ENCODE measurements at regions not wholly inside any gene's neighbourhood (a gene's known extent, or its start where the extent isn't known, plus 50 kb on each side); places are given as distances from the start of the nearest gene placed in this dataset.

- no peak for TF ChIP-seq HNRNPL (IDR thresholded peaks at IDR 0.05; ENCODE audit: low read depth, low read length)
- TF ChIP-seq E2F3 (CRISPR knock-in tag; IDR thresholded peaks at IDR 0.05): no peak
- TF ChIP-seq NR1H2 (CRISPR knock-in tag; IDR thresholded peaks at IDR 0.05): no peak
- no peak for TF ChIP-seq MYC (IDR thresholded peaks at IDR 0.05; ENCODE audit: low read depth, low read length)
- TF ChIP-seq MYC (CRISPR knock-in tag; IDR thresholded peaks at IDR 0.05; ENCODE audit: borderline replicate concordance, low read depth): no peak
- TF ChIP-seq TCF7 (IDR thresholded peaks at IDR 0.05; ENCODE audit: borderline replicate concordance): no peak
Measured at GRCh38 chr3:82347585-82347984, 586.1 kb upstream of the GBE1 start (continued).

GRCh38 chr3:82342521-82342920 lies 581.1 kb upstream of the GBE1 start:
- no peaks in the 10 kb centered on the region for H3K9me3 ChIP-seq (replicated peaks; ENCODE audit: control insufficient read depth, insufficient read depth, low read depth, low read length)
- ChIA-PET CTCF (ENCODE audit: low intra/inter-chr PET ratio) (no interaction called here), POLR2A (no interaction called here)
- H3K9me1 ChIP-seq (ENCODE audit: control insufficient read depth, insufficient read depth, low read length): no peaks in the 10 kb centered on the region
- intact Hi-C loops (cut with micrococcal nuclease): no loop called here
- DNase-seq (ENCODE audit: extremely low read depth in 1 of 4, low spot score in 3 of 4) (no peak), FAIRE-seq (no peak), ATAC-seq (no peak)
- H3K4me3 ChIP-seq: no peak overlapping the region
- 0% methylated on average over 3 of the region's 3 CpGs for WGBS (ENCODE audit: insufficient coverage, low coverage, missing lambda C conversion rate)
- no peaks in the 10 kb centered on the region for H3K36me3 ChIP-seq (ENCODE audit: control insufficient read depth, insufficient read depth, low read length)
- H4K20me1 ChIP-seq (replicated peaks; ENCODE audit: control insufficient read depth, insufficient read depth, low read length): no peaks in the 10 kb centered on the region
- no peak for TF ChIP-seq ZNF263 (CRISPR knock-in tag; IDR thresholded peaks at IDR 0.05; ENCODE audit: borderline replicate concordance)
- no peak for TF ChIP-seq KDM4B (IDR thresholded peaks at IDR 0.05; ENCODE audit: borderline replicate concordance in 2 of 2, low read depth in 1 of 2)
- H2AFZ ChIP-seq (ENCODE audit: low read depth, low read length): no peak overlapping the region
- in situ Hi-C loops (cut with MboI): no loop called here
- H3K4me2 ChIP-seq (ENCODE audit: insufficient read depth, low read length): no peak overlapping the region
- no peak overlapping the region for H3K9ac ChIP-seq (ENCODE audit: insufficient read depth in 1 of 2, low read depth in 2 of 2, low read length in 2 of 2)
- BruUV-seq (replicated peaks): no TSS peak
- no peak overlapping the region for H3K27ac ChIP-seq (ENCODE audit: extremely low read depth, low read depth, low read length)
- H3K4me1 ChIP-seq (replicated peaks in 1 of 2; ENCODE audit: control insufficient read depth in 2 of 2, insufficient read depth in 2 of 2, low read length in 2 of 2): no peaks in the 10 kb centered on the region
- no peaks in the 10 kb centered on the region for H3K27me3 ChIP-seq (ENCODE audit: control insufficient read depth in 2 of 2, insufficient read depth in 2 of 2, low read length in 2 of 2)
- H3K79me2 ChIP-seq (ENCODE audit: control insufficient read depth, insufficient read depth, low read length): no peaks in the 10 kb centered on the region
